ENCODE measurements at regions not wholly inside any gene's neighbourhood (a gene's known extent, or its start where the extent isn't known, plus 50 kb on each side); places are given as distances from the start of the nearest gene placed in this dataset.

DNA sequence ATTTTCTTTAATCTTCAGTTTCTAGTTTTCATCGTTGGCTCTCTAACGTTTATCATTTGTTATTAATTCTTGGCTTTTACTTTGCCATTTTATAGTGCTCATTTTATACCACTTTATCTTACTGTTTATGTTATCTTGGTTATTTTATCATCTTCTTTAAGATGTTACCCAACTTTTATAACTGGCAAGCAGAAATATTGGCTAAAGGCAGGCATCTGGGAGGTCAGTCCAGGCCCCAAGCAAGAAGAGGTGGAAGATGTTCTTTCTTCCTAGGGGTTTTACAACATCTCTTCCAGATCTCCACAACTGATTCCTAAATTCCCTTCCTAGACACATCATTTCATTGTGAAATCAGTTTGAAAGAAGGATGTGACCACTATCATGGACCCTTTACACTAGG, 208.1 kb downstream of the AHR start:
- no peaks in the 10 kb centered on the region for H3K9me3 ChIP-seq (ENCODE audit: control insufficient read depth, low read length)
- H3K4me3 ChIP-seq (ENCODE audit: low read length), result no peak overlapping the region
- no peak overlapping the region for H3K9ac ChIP-seq (ENCODE audit: low read length)
- peaks cover 20% of the 10 kb centered on the region for H3K4me1 ChIP-seq (ENCODE audit: control insufficient read depth, insufficient read depth, low read length)
- no peaks in the 10 kb centered on the region for H3K27me3 ChIP-seq (ENCODE audit: control insufficient read depth, insufficient read depth, low read length)
- no peaks in the 10 kb centered on the region for H3K36me3 ChIP-seq (ENCODE audit: control insufficient read depth, insufficient read depth, low read length)

- Histone ChIP-seq H3K9me3 (ENCODE audit: control insufficient read depth, low read length) (no peaks in the 10 kb centered on the region), H3K27me3 (ENCODE audit: control insufficient read depth, insufficient read depth, low read length) (no peaks in the 10 kb centered on the region), H3K4me1 (ENCODE audit: control insufficient read depth, insufficient read depth, low read length) (peaks cover 23% of the 10 kb centered on the region), H3K36me3 (ENCODE audit: control insufficient read depth, insufficient read depth, low read length) (no peaks in the 10 kb centered on the region), H3K4me3 (ENCODE audit: low read length) (no peak overlapping the region), H3K9ac (ENCODE audit: low read length) (no peak overlapping the region)
Observed at GRCh38 chr7:17507717-17508116, 209.3 kb downstream of the AHR start.

DNA sequence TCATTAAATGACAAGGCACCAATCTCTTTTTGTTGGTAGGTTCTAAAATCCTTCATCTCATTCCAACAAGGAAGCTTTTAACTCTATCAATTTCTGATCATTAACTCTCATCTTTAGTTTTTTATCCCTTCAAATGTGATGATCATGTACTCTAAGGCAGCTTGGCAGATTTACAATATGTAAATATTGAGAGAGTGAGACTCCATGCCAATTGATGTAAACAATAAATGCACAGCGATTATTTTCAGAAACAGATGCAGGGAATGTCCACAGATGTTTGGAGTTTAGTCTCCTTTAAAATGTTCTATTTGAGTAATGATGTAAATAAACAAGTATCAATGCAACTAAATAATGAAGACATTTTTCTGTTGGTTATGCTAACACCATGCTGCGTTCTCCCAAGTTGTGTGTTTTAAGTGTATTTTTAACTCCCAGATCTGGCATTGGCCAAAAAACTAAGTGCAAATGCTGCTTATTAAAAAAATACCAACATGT, 213.8 kb downstream of the AHR start:
- Histone ChIP-seq H3K27me3 (ENCODE audit: control insufficient read depth, insufficient read depth, low read length) (no peaks in the 10 kb centered on the region), H3K36me3 (ENCODE audit: control insufficient read depth, insufficient read depth, low read length) (no peaks in the 10 kb centered on the region), H3K4me1 (ENCODE audit: control insufficient read depth, insufficient read depth, low read length) (peaks cover 3% of the 10 kb centered on the region), H3K9me3 (ENCODE audit: control insufficient read depth, low read length) (no peaks in the 10 kb centered on the region), H3K4me3 (ENCODE audit: low read length) (no peak overlapping the region), H3K9ac (ENCODE audit: low read length) (no peak overlapping the region)

DNA sequence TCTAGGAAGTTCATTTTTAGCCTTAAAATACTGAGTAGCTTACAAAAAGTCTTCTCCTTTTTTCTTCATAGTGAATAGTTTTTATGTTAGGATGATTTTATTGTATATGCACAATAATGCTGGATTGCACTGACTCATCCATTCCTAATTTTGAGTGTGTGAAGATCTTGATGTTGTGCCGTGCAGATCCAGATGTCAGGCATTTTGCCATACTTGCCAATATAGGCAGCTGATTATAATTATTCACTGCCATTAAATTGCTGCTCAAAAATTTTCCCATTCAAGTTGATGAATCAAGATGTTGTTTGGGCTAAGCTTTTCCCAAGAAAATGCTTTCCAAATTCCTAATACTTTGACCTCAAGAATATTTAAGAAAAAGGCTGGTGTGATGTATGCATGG, 218.3 kb downstream of the AHR start:
- no peaks in the 10 kb centered on the region for H3K9me3 ChIP-seq (ENCODE audit: control insufficient read depth, low read length)
- peaks cover 10% of the 10 kb centered on the region for H3K4me1 ChIP-seq (ENCODE audit: control insufficient read depth, insufficient read depth, low read length)
- H3K4me3 ChIP-seq (ENCODE audit: low read length), result no peak overlapping the region
- H3K9ac ChIP-seq (ENCODE audit: low read length), result no peak overlapping the region
- no peaks in the 10 kb centered on the region for H3K27me3 ChIP-seq (ENCODE audit: control insufficient read depth, insufficient read depth, low read length)
- H3K36me3 ChIP-seq (ENCODE audit: control insufficient read depth, insufficient read depth, low read length), result no peaks in the 10 kb centered on the region

DNA sequence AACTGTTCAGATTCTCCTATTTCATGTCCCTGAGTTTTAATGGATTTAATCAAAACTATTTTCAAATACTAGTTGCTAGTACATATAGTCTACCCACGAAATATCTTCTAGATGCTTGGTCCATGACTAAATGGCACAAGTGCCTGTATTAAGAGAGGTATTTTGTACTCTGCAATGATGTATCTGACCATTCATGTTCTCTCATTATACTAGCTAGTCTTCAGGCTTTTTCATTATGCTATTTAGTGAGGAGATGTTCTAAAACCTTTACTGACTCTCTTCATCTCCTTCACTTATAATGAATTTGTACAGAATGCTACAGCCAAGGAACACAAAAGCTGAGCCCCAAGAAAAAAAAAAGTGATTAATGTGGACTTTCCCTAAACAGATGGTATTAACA, 222.5 kb downstream of the AHR start:
- no peaks in the 10 kb centered on the region for H3K36me3 ChIP-seq (ENCODE audit: control insufficient read depth, insufficient read depth, low read length)
- no peak overlapping the region for H3K9ac ChIP-seq (ENCODE audit: low read length)
- peaks cover 17% of the 10 kb centered on the region for H3K4me1 ChIP-seq (ENCODE audit: control insufficient read depth, insufficient read depth, low read length)
- H3K4me3 ChIP-seq (ENCODE audit: low read length), result no peak overlapping the region
- no peaks in the 10 kb centered on the region for H3K27me3 ChIP-seq (ENCODE audit: control insufficient read depth, insufficient read depth, low read length)
- no peaks in the 10 kb centered on the region for H3K9me3 ChIP-seq (ENCODE audit: control insufficient read depth, low read length)

DNA sequence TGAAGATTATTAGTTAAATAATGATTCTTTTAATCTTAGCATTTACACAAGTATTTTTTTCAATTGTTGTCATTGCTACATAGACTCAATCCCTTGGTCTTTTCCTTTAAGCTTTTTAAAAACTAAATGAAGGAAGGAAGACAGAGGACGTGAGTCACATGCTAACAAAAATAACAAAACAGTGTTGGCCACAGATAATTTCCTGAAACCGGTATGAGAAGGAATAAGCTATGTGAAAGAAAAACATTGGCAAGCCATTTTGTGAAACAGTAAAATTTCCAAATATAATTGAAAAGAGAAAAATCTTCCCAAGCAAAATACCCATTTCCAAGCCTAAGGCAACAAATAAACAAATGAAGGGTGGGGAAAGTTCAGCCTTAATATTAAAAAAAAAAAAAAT, 223.0 kb downstream of the AHR start:
- Histone ChIP-seq H3K9ac (ENCODE audit: low read length) (no peak overlapping the region), H3K27me3 (ENCODE audit: control insufficient read depth, insufficient read depth, low read length) (no peaks in the 10 kb centered on the region), H3K4me3 (ENCODE audit: low read length) (no peak overlapping the region), H3K9me3 (ENCODE audit: control insufficient read depth, low read length) (no peaks in the 10 kb centered on the region), H3K36me3 (ENCODE audit: control insufficient read depth, insufficient read depth, low read length) (no peaks in the 10 kb centered on the region), H3K4me1 (ENCODE audit: control insufficient read depth, insufficient read depth, low read length) (peaks cover 17% of the 10 kb centered on the region)

DNA sequence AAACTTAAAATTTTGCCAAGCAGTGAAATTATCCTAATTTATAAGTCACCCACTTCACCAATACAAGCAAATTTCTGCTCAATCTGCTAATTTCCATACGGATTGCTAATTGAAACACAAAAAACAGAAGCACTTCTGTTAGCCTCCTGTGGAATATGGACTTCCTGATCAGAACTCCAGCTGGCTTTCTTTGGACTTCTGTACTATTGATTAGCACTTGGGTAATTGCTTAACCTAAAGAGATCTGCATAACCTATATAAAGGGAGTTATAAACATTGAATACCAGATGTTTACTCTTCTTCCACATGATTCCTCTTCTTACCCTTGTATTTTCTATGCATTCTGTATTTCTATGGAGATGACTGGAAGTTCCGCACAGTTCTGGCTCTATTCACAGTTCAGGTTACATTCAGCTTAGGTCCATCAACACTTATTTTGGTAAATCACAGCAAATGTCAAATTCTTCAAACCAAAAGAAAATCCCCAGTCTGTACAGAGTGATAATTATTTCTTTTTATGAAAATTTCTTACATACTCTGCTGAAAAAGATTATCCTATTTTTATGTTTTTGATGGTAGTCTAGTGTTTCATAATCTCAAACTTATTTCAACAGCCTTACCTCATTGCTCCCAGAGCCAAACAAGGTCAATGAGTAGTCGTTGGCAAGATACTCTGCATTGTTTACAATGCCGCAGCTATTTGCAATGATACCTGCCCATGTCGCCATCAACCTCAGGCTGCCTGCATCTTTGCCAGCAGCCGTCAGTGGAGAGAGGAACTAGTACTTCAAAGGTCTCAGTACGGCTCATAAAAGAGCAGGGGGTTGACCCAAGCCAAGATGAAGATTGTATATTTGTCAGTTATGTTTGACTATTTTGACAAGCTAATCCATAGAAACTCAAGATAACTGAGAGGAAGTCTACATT, 225.6 kb downstream of the AHR start:
- Histone ChIP-seq H3K9me3 (ENCODE audit: control insufficient read depth, low read length) (no peaks in the 10 kb centered on the region), H3K4me3 (ENCODE audit: low read length) (no peak overlapping the region), H3K9ac (ENCODE audit: low read length) (no peak overlapping the region), H3K36me3 (ENCODE audit: control insufficient read depth, insufficient read depth, low read length) (no peaks in the 10 kb centered on the region), H3K4me1 (ENCODE audit: control insufficient read depth, insufficient read depth, low read length) (peaks cover 17% of the 10 kb centered on the region), H3K27me3 (ENCODE audit: control insufficient read depth, insufficient read depth, low read length) (no peaks in the 10 kb centered on the region)

GRCh38 chr7:17524746-17525145, 226.3 kb downstream of the AHR start:
- Histone ChIP-seq H3K4me1 (ENCODE audit: control insufficient read depth, insufficient read depth, low read length) (peaks cover 17% of the 10 kb centered on the region), H3K27me3 (ENCODE audit: control insufficient read depth, insufficient read depth, low read length) (no peaks in the 10 kb centered on the region), H3K4me3 (ENCODE audit: low read length) (no peak overlapping the region), H3K9ac (ENCODE audit: low read length) (no peak overlapping the region), H3K9me3 (ENCODE audit: control insufficient read depth, low read length) (no peaks in the 10 kb centered on the region), H3K36me3 (ENCODE audit: control insufficient read depth, insufficient read depth, low read length) (no peaks in the 10 kb centered on the region)

GRCh38 chr7:17526621-17527020, 228.2 kb downstream of the AHR start:
- Histone ChIP-seq H3K9me3 (ENCODE audit: control insufficient read depth, low read length) (no peaks in the 10 kb centered on the region), H3K9ac (ENCODE audit: low read length) (no peak overlapping the region), H3K27me3 (ENCODE audit: control insufficient read depth, insufficient read depth, low read length) (no peaks in the 10 kb centered on the region), H3K4me3 (ENCODE audit: low read length) (no peak overlapping the region), H3K4me1 (ENCODE audit: control insufficient read depth, insufficient read depth, low read length) (peaks cover 12% of the 10 kb centered on the region), H3K36me3 (ENCODE audit: control insufficient read depth, insufficient read depth, low read length) (no peaks in the 10 kb centered on the region)

GRCh38 chr7:17528636-17529035, 230.2 kb downstream of the AHR start:
- Histone ChIP-seq H3K4me3 (ENCODE audit: low read length) (no peak overlapping the region), H3K27me3 (ENCODE audit: control insufficient read depth, insufficient read depth, low read length) (no peaks in the 10 kb centered on the region), H3K9me3 (ENCODE audit: control insufficient read depth, low read length) (no peaks in the 10 kb centered on the region), H3K4me1 (ENCODE audit: control insufficient read depth, insufficient read depth, low read length) (peaks cover 28% of the 10 kb centered on the region), H3K9ac (ENCODE audit: low read length) (no peak overlapping the region), H3K36me3 (ENCODE audit: control insufficient read depth, insufficient read depth, low read length) (no peaks in the 10 kb centered on the region)

DNA sequence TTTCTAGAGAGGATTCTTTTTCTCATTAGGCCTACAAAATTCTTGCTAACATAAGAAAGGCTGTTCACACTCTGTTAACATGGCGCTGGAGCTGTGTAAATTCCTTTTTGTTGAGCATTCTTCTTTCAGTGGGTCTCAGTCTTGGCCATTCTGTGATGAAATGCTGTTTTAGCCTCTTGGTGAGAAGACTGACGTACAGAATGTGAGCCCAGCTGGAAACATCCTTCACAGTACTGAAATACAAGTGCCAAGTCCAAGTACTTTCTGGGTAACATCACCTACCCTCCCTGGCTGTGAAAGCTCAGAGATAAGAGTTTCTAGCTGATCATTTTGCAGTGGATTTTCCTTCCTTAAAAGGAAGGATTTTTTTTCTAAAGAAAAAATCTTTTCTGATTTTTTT, 231.8 kb downstream of the AHR start:
- H3K4me3 ChIP-seq (ENCODE audit: low read length), result no peak overlapping the region
- H3K9ac ChIP-seq (ENCODE audit: low read length), result no peak overlapping the region
- no peaks in the 10 kb centered on the region for H3K9me3 ChIP-seq (ENCODE audit: control insufficient read depth, low read length)
- no peaks in the 10 kb centered on the region for H3K27me3 ChIP-seq (ENCODE audit: control insufficient read depth, insufficient read depth, low read length)
- H3K36me3 ChIP-seq (ENCODE audit: control insufficient read depth, insufficient read depth, low read length), result no peaks in the 10 kb centered on the region
- peaks cover 23% of the 10 kb centered on the region for H3K4me1 ChIP-seq (ENCODE audit: control insufficient read depth, insufficient read depth, low read length)

DNA sequence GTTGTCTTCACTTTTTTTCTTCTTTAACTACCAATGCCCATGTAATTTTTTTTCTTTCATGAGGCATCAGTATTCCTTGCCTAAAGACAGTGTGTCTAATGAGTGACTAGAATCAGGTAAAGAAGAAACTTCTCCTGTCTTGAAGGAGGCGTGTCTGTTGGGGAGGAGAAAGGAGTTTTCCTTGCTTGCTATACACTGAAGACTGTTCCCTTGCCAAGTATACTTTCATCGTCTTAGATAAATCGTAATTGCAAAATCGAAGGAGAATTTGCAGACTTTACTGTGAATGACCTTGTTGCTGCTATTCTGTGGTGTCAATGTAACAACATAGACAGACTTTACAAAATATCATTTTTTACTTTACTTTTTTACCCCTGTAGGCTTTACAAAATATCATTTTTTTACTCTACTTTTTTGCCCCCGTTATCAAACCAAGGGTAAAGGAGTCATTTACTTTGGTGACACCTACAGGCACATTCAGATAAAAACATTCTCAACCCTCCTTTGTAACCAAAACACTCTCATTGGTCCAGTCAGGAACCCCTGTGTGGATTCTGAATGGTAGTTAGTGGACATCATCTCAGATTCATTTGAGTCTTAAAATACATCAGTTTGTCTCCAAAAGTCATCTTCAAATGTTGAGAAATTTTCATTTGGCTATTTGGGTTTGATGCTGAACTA, 232.4 kb downstream of the AHR start:
- Histone ChIP-seq H3K4me1 (ENCODE audit: control insufficient read depth, insufficient read depth, low read length) (peaks cover 23% of the 10 kb centered on the region), H3K4me3 (ENCODE audit: low read length) (no peak overlapping the region), H3K9ac (ENCODE audit: low read length) (no peak overlapping the region), H3K36me3 (ENCODE audit: control insufficient read depth, insufficient read depth, low read length) (no peaks in the 10 kb centered on the region), H3K27me3 (ENCODE audit: control insufficient read depth, insufficient read depth, low read length) (no peaks in the 10 kb centered on the region), H3K9me3 (ENCODE audit: control insufficient read depth, low read length) (no peaks in the 10 kb centered on the region)

All from mucosa of stomach (tissue), 1 donor.